ENCODE measurements at regions not wholly inside any gene's neighbourhood (a gene's known extent, or its start where the extent isn't known, plus 50 kb on each side); places are given as distances from the start of the nearest gene placed in this dataset.

GRCh38 chr10:88028654-88029053 is 165.2 kb downstream of the PTEN start:
- Histone ChIP-seq H2AFZ (ENCODE audit: insufficient read depth, low read depth, low read length, poor library complexity, severe bottlenecking) (no peak overlapping the region), H3K4me1 (ENCODE audit: control insufficient read depth in 2 of 2, insufficient read depth in 2 of 2, low read length in 2 of 2) (peaks cover 12 to 13% of the 10 kb centered on the region in 2 donors), H3K36me3 (replicated peaks in 1 of 2; ENCODE audit: control extremely low read depth in 1 of 2, control insufficient read depth in 1 of 2, extremely low read depth in 1 of 2, insufficient read depth in 2 of 2, low read length in 1 of 2) (no peaks in the 10 kb centered on the region), H3K9ac (ENCODE audit: low read length) (no peak overlapping the region), H3K4me3 (ENCODE audit: control extremely low read depth in 1 of 5, extremely low read depth in 1 of 5, insufficient read depth in 1 of 5, low read depth in 2 of 5, low read length in 4 of 5) (no peak overlapping the region), H3K4me2 (replicated peaks; ENCODE audit: low read depth, low read length, poor library complexity, severe bottlenecking) (no peak overlapping the region), H3K27me3 (replicated peaks in 1 of 4; ENCODE audit: control extremely low read depth in 1 of 4, control insufficient read depth in 3 of 4, insufficient read depth in 4 of 4, low read length in 3 of 4) (no peaks in the 10 kb centered on the region), H3K9me3 (ENCODE audit: control extremely low read depth in 1 of 3, control insufficient read depth in 2 of 3, insufficient read depth in 1 of 3, low read length in 2 of 3) (peaks cover 0 to under 1% (median 0%) of the 10 kb centered on the region in 3 donors), H4K20me1 (ENCODE audit: control insufficient read depth, insufficient read depth, low read length, poor library complexity, severe bottlenecking) (no peaks in the 10 kb centered on the region), H3K79me2 (ENCODE audit: control insufficient read depth, insufficient read depth, low read length) (no peaks in the 10 kb centered on the region), H3K27ac (ENCODE audit: low read length in 2 of 2) (no peak overlapping the region)
- H3K4me1 Mint-ChIP-seq: peaks cover 22% of the 10 kb centered on the region
- TF ChIP-seq EZH2 (IDR thresholded peaks at IDR 0.05; ENCODE audit: borderline replicate concordance, insufficient read depth, low read depth, low read length, poor library complexity, severe bottlenecking): no peak
- TF ChIP-seq, protein P1, sequence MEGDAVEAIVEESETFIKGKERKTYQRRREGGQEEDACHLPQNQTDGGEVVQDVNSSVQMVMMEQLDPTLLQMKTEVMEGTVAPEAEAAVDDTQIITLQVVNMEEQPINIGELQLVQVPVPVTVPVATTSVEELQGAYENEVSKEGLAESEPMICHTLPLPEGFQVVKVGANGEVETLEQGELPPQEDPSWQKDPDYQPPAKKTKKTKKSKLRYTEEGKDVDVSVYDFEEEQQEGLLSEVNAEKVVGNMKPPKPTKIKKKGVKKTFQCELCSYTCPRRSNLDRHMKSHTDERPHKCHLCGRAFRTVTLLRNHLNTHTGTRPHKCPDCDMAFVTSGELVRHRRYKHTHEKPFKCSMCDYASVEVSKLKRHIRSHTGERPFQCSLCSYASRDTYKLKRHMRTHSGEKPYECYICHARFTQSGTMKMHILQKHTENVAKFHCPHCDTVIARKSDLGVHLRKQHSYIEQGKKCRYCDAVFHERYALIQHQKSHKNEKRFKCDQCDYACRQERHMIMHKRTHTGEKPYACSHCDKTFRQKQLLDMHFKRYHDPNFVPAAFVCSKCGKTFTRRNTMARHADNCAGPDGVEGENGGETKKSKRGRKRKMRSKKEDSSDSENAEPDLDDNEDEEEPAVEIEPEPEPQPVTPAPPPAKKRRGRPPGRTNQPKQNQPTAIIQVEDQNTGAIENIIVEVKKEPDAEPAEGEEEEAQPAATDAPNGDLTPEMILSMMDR (IDR thresholded peaks at IDR 0.05): no peak
- WGBS (ENCODE audit: insufficient coverage): 18% methylated on average over 1 of the region's 1 CpG
- no peak for ATAC-seq (ENCODE audit: low read depth)
- DNase-seq: no peak
- POLR2A ChIA-PET: no interaction called here
- no peaks in the 10 kb centered on the region for H3K27me3 Mint-ChIP-seq
- intact Hi-C loops (cut with micrococcal nuclease): no loop called here
- H3K4me3 Mint-ChIP-seq: no peak overlapping the region
- no peaks in the 10 kb centered on the region for H3K9me3 Mint-ChIP-seq (ENCODE audit: insufficient read depth)
- CTCF ChIA-PET: no interaction called here
- H3K27ac Mint-ChIP-seq: no peak overlapping the region

GRCh38 chr10:88032566-88032965 is 169.1 kb downstream of the PTEN start:
- CTCF ChIA-PET: no interaction called here
- intact Hi-C loops (cut with micrococcal nuclease): no loop called here
- H2AFZ ChIP-seq (ENCODE audit: insufficient read depth, low read depth, low read length, poor library complexity, severe bottlenecking): no peak overlapping the region
- no peak for DNase-seq
- no peaks in the 10 kb centered on the region for H3K36me3 ChIP-seq (replicated peaks in 1 of 2; ENCODE audit: control extremely low read depth in 1 of 2, control insufficient read depth in 1 of 2, extremely low read depth in 1 of 2, insufficient read depth in 2 of 2, low read length in 1 of 2)
- no peaks in the 10 kb centered on the region for H3K27me3 Mint-ChIP-seq
- POLR2A ChIA-PET: no interaction called here
- no peak overlapping the region for H3K9ac ChIP-seq (ENCODE audit: low read length)
- no peak overlapping the region for H3K4me2 ChIP-seq (replicated peaks; ENCODE audit: low read depth, low read length, poor library complexity, severe bottlenecking)
- peaks cover 0 to 4% (median 0%) of the 10 kb centered on the region in 3 donors for H3K9me3 ChIP-seq (ENCODE audit: control extremely low read depth in 1 of 3, control insufficient read depth in 2 of 3, insufficient read depth in 1 of 3, low read length in 2 of 3)
- H3K9me3 Mint-ChIP-seq (ENCODE audit: insufficient read depth): no peaks in the 10 kb centered on the region
- H3K4me1 Mint-ChIP-seq: peaks cover 13% of the 10 kb centered on the region
- ATAC-seq (ENCODE audit: low read depth): no peak
- no peak overlapping the region for H3K27ac ChIP-seq (ENCODE audit: low read length in 2 of 2)
- no peak overlapping the region for H3K27ac Mint-ChIP-seq
- no peaks in the 10 kb centered on the region for H3K27me3 ChIP-seq (replicated peaks in 1 of 4; ENCODE audit: control extremely low read depth in 1 of 4, control insufficient read depth in 3 of 4, insufficient read depth in 4 of 4, low read length in 3 of 4)
- H3K4me3 ChIP-seq (ENCODE audit: control extremely low read depth in 1 of 5, extremely low read depth in 1 of 5, insufficient read depth in 1 of 5, low read depth in 2 of 5, low read length in 4 of 5): no peak overlapping the region
- no peaks in the 10 kb centered on the region for H4K20me1 ChIP-seq (ENCODE audit: control insufficient read depth, insufficient read depth, low read length, poor library complexity, severe bottlenecking)
- no CpG with 5 or more reads among the region's 1 CpG for WGBS (ENCODE audit: insufficient coverage)
- no peaks in the 10 kb centered on the region for H3K79me2 ChIP-seq (ENCODE audit: control insufficient read depth, insufficient read depth, low read length)
- no peak overlapping the region for H3K4me3 Mint-ChIP-seq
- TF ChIP-seq, protein P1 (IDR thresholded peaks at IDR 0.05): no peak
- TF ChIP-seq EZH2 (IDR thresholded peaks at IDR 0.05; ENCODE audit: borderline replicate concordance, insufficient read depth, low read depth, low read length, poor library complexity, severe bottlenecking): no peak
- peaks cover 6 to 8% of the 10 kb centered on the region in 2 donors for H3K4me1 ChIP-seq (ENCODE audit: control insufficient read depth in 2 of 2, insufficient read depth in 2 of 2, low read length in 2 of 2)

All from B cell (primary cell).